ENCODE measurements at regions not wholly inside any gene's neighbourhood (a gene's known extent, or its start where the extent isn't known, plus 50 kb on each side); places are given as distances from the start of the nearest gene placed in this dataset.

DNA sequence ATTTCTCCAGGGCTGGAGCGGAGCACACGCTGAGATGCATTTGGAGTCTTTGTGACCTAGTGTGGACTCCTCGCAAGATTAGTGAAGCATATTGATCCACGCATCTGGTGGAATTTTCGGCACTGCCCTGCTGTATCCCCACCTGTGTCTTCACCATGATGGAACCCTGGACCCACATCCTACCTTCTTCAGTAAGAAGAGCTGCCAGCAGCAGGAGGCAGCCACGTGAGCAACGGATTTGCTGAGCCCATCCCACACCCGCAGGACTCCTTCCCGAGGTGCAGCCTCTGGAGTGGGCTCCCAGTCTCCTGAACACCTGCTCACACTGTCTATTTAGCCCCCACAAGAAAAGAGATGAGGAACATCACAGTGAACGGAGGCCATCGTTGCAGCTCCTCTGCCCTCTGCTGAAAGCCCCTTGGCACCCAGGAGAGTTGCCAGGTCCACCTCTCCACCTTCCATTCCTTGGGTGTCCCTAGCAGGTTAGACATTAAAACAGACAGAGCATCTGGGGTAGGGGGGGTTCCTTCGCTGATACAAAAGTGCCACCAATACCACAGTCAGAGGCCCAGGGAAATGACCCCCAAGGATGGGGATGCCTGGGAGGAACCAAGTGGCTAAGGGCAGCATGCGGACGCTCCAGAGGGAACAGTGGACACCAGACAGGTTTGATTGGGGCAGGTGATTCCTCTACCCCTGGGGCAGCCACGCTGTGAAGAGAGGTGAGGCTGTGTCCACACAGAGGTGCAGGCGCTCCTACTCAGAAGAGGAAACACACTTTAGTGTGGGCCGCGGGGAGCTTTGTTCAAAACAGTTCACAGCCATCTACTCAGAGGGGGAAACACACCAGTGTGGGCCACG, 302.8 kb upstream of the SALL3 start:
- no peak for DNase-seq (ENCODE audit: low read depth)
- no peaks in the 10 kb centered on the region for H3K27me3 ChIP-seq (ENCODE audit: control insufficient read depth, insufficient read depth, low read length)
- TF ChIP-seq, protein P1, sequence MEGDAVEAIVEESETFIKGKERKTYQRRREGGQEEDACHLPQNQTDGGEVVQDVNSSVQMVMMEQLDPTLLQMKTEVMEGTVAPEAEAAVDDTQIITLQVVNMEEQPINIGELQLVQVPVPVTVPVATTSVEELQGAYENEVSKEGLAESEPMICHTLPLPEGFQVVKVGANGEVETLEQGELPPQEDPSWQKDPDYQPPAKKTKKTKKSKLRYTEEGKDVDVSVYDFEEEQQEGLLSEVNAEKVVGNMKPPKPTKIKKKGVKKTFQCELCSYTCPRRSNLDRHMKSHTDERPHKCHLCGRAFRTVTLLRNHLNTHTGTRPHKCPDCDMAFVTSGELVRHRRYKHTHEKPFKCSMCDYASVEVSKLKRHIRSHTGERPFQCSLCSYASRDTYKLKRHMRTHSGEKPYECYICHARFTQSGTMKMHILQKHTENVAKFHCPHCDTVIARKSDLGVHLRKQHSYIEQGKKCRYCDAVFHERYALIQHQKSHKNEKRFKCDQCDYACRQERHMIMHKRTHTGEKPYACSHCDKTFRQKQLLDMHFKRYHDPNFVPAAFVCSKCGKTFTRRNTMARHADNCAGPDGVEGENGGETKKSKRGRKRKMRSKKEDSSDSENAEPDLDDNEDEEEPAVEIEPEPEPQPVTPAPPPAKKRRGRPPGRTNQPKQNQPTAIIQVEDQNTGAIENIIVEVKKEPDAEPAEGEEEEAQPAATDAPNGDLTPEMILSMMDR (IDR thresholded peaks at IDR 0.05; ENCODE audit: insufficient read depth, low read length, poor library complexity, severe bottlenecking), result no peak
- H3K36me3 ChIP-seq (ENCODE audit: control insufficient read depth, insufficient read depth, low read length), result no peaks in the 10 kb centered on the region
- no peak overlapping the region for H3K4me3 ChIP-seq (ENCODE audit: low read depth, low read length)

DNA sequence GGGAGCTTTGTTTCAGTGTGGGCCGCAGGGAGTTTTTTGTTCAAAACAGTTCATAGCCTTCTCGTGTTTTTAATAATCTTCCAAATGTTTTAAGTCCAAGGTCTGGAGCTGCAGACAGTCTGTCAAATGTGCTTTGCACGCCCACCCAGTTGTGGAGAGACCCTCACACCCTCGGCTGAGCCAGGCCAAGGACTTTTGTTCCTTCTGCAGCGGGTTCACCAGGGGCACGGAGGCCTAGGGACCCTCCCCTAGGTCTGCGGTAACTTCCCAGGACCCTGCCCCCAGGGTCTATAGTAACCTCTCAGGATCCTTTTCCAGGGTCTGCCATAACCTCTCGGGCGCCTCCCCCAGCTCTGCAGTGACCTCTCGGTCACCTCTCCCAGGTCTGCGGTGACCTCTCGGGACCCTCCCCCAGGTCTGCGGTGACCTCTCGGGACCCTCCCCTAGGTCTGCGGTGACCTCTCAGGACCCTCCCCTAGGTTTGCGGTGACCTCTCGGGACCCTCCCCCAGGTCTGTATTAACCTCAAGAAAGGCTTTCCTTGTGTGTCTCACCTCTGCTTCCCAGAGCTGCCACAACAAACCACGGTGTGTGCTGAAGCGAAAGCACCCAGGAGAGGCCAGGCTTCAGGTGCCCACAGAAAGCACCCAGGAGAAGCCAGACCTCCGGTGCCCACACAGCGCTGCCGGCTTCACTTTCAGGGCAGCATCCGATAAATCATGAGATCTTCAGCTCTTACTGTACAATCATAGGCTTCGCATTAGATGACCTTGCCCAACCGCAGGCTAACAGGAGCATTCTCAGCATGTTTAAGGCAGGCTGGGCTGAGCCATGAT, 301.9 kb upstream of the SALL3 start:
- H3K4me3 ChIP-seq (ENCODE audit: low read depth, low read length), result no peak overlapping the region
- H3K36me3 ChIP-seq (ENCODE audit: control insufficient read depth, insufficient read depth, low read length), result no peaks in the 10 kb centered on the region
- H3K27me3 ChIP-seq (ENCODE audit: control insufficient read depth, insufficient read depth, low read length), result no peaks in the 10 kb centered on the region
- no peak for DNase-seq (ENCODE audit: low read depth)
- TF ChIP-seq, protein P1 (IDR thresholded peaks at IDR 0.05; ENCODE audit: insufficient read depth, low read length, poor library complexity, severe bottlenecking), result no peak

GRCh38 chr18:78678318-78678695, 301.3 kb upstream of the SALL3 start:
- no peak for DNase-seq (ENCODE audit: low read depth)
- Histone ChIP-seq H3K36me3 (ENCODE audit: control insufficient read depth, insufficient read depth, low read length) (no peaks in the 10 kb centered on the region), H3K27me3 (ENCODE audit: control insufficient read depth, insufficient read depth, low read length) (no peaks in the 10 kb centered on the region), H3K4me3 (ENCODE audit: low read depth, low read length) (no peak overlapping the region)
- TF ChIP-seq, protein P1 (IDR thresholded peaks at IDR 0.05; ENCODE audit: insufficient read depth, low read length, poor library complexity, severe bottlenecking), result no peak

DNA sequence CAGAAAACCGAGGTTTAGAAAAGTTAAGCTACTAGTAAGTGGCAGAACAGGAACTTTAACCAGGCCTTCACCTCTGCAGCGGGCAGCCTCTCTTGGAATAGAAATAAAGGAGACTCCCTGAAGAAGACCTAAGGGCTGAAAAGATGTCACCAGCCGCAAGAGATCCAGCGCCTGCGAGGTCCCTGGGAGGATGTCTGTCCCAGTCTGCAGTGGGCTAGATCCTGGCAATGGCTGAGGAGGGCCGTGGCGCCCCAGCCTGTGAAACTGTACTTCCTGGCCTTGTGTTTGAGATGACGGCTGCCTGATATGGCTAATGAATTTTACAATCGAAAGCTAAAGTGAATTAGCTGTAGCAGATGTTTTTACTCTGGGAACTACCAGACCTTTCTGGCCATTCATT, 300.6 kb upstream of the SALL3 start:
- no peaks in the 10 kb centered on the region for H3K27me3 ChIP-seq (ENCODE audit: control insufficient read depth, insufficient read depth, low read length)

GRCh38 chr18:78679613-78680260, 299.9 kb upstream of the SALL3 start:
- Histone ChIP-seq H3K4me3 (ENCODE audit: low read depth, low read length) (no peak overlapping the region), H3K27me3 (ENCODE audit: control insufficient read depth, insufficient read depth, low read length) (no peaks in the 10 kb centered on the region), H3K36me3 (ENCODE audit: control insufficient read depth, insufficient read depth, low read length) (no peaks in the 10 kb centered on the region)
- TF ChIP-seq, protein P1 (IDR thresholded peaks at IDR 0.05; ENCODE audit: insufficient read depth, low read length, poor library complexity, severe bottlenecking), result no peak
- no peak for DNase-seq (ENCODE audit: low read depth)

More for the DNA sequence above, 300.6 kb upstream of the SALL3 start:
- Histone ChIP-seq H3K4me3 (ENCODE audit: low read depth, low read length) (no peak overlapping the region), H3K36me3 (ENCODE audit: control insufficient read depth, insufficient read depth, low read length) (no peaks in the 10 kb centered on the region)
- DNase-seq (ENCODE audit: low read depth), result no peak
- TF ChIP-seq, protein P1 (IDR thresholded peaks at IDR 0.05; ENCODE audit: insufficient read depth, low read length, poor library complexity, severe bottlenecking), result no peak
